ENCODE measurements at regions not wholly inside any gene's neighbourhood (a gene's known extent, or its start where the extent isn't known, plus 50 kb on each side); places are given as distances from the start of the nearest gene placed in this dataset.

DNA sequence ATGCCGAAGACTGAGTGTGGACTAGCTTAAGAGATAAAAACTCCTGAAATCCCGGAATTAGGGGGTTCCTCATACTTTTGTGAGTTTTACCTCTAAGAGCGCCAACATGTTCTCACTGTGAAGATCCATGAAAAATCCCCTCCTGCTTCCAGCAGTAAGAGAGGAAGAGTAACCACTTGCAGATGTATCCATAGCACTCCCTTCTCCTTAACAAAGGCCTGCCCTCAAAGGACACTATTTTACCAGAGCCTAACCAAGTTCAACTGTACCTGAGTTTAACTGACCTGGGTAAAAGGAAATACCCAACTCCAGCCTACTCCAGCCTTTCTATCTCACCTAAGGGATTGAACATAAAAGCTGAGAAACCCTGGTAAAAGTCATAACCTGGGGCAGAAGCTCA lies 280.9 kb downstream of the POLR1F start:
- no peak overlapping the region for H2BK15ac ChIP-seq (ENCODE audit: low read depth, low read length)
- TF ChIP-seq, protein P1, sequence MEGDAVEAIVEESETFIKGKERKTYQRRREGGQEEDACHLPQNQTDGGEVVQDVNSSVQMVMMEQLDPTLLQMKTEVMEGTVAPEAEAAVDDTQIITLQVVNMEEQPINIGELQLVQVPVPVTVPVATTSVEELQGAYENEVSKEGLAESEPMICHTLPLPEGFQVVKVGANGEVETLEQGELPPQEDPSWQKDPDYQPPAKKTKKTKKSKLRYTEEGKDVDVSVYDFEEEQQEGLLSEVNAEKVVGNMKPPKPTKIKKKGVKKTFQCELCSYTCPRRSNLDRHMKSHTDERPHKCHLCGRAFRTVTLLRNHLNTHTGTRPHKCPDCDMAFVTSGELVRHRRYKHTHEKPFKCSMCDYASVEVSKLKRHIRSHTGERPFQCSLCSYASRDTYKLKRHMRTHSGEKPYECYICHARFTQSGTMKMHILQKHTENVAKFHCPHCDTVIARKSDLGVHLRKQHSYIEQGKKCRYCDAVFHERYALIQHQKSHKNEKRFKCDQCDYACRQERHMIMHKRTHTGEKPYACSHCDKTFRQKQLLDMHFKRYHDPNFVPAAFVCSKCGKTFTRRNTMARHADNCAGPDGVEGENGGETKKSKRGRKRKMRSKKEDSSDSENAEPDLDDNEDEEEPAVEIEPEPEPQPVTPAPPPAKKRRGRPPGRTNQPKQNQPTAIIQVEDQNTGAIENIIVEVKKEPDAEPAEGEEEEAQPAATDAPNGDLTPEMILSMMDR (conservative IDR thresholded peaks at IDR 0.05) = no peak
- H2BK12ac ChIP-seq (ENCODE audit: insufficient read length, low read depth, low read length) = no peak overlapping the region
- H2AK5ac ChIP-seq (ENCODE audit: insufficient read length, low read length) = no peak overlapping the region
- H3K79me1 ChIP-seq (ENCODE audit: insufficient read depth, low read depth, low read length, poor library complexity, severe bottlenecking) = no peaks in the 10 kb centered on the region
- no peaks in the 10 kb centered on the region for H3K27me3 ChIP-seq (ENCODE audit: insufficient read depth, low read length)
- H3K4me1 ChIP-seq (ENCODE audit: insufficient read depth, low read length) = peaks cover 4% of the 10 kb centered on the region; the same call in 1 of the 2 replicates
- H3K79me2 ChIP-seq (ENCODE audit: insufficient read depth, low read length) = no peaks in the 10 kb centered on the region
- Mint-ChIP-seq H3K27me3 (ENCODE audit: low read depth) (no peaks in the 10 kb centered on the region), H3K4me3 (no peak overlapping the region), H3K36me3 (ENCODE audit: insufficient read depth in 1 of 3, low read depth in 3 of 3) (no peaks in the 10 kb centered on the region), H3K4me1 (peaks cover 11 to 12% of the 10 kb centered on the region in 2 experiments), H3K9me3 (no peaks in the 10 kb centered on the region), H3K27ac (peak overlapping the region in 2 of 3 experiments; percentile 14 to 66; a peak in 1 of 7 replicates)
- no peak overlapping the region for H3K27ac ChIP-seq (ENCODE audit: insufficient read length, low read depth, low read length)
- no peaks in the 10 kb centered on the region for H3K23me2 ChIP-seq (ENCODE audit: insufficient read length, low read depth, low read length, poor library complexity, severe bottlenecking)
- H2BK20ac ChIP-seq (ENCODE audit: low read depth, low read length, poor library complexity, severe bottlenecking) = no peak overlapping the region
- H3K9ac ChIP-seq (ENCODE audit: extremely low read depth, insufficient read length, low read length) = no peak overlapping the region
- H3K4me2 ChIP-seq (ENCODE audit: insufficient read depth, insufficient read length, low read length) = no peak overlapping the region
- H3K56ac ChIP-seq (ENCODE audit: insufficient read length, low read depth, low read length) = no peak overlapping the region
- no peak overlapping the region for H3K18ac ChIP-seq (ENCODE audit: insufficient read length, low read depth, low read length)
- H4K8ac ChIP-seq (replicated peaks; ENCODE audit: insufficient read length, low read depth, low read length) = no peak overlapping the region
- no peak overlapping the region for H3K23ac ChIP-seq (ENCODE audit: insufficient read length, low read depth, low read length)
- H2BK120ac ChIP-seq (ENCODE audit: low read depth, low read length, poor library complexity, severe bottlenecking) = peak overlapping the region; percentile 9
- H2BK5ac ChIP-seq (ENCODE audit: insufficient read length, low read length) = no peak overlapping the region
- no peak overlapping the region for H4K5ac ChIP-seq (ENCODE audit: insufficient read length, low read depth, low read length)
- DNase-seq = no peak
- H3T11ph ChIP-seq (ENCODE audit: low read length) = no peak overlapping the region
- no peaks in the 10 kb centered on the region for H3K9me3 ChIP-seq (ENCODE audit: control insufficient read depth, low read depth, low read length)
- no peak overlapping the region for H4K91ac ChIP-seq (ENCODE audit: insufficient read length, low read depth, low read length)
- no peaks in the 10 kb centered on the region for H4K20me1 ChIP-seq (ENCODE audit: control insufficient read depth, insufficient read depth, insufficient read length)
- peak overlapping the region; percentile 32 for H2AFZ ChIP-seq (ENCODE audit: low read length)
- H3K14ac ChIP-seq (ENCODE audit: insufficient read depth, low read length) = no peak overlapping the region
- WGBS (ENCODE audit: extremely low coverage, insufficient read length, low lambda C conversion rate) = no CpG with 5 or more reads among the region's 3 CpGs
- no peak overlapping the region for H3K4ac ChIP-seq (ENCODE audit: low read depth, low read length)
